NCI-H748 treated with DMSO at 0.1 percent for 48 hours (cell line): ENCODE measurements at regions not wholly inside any gene's neighbourhood (a gene's known extent, or its start where the extent isn't known, plus 50 kb on each side); places are given as distances from the start of the nearest gene placed in this dataset.
A peak's percentile ranks its signal among the peaks of the same experiment; 100 is the strongest.

Experiments used
- DNase-seq: peaks from one replicate; lab custom pipeline; 2025; lab: John Stamatoyannopoulos, UW

GRCh38 chr9:8188723-8189407 is 389.3 kb upstream of the DMAC1 start:
- DNase-seq = peak; percentile 51

GRCh38 chr9:8186560-8186959 is 387.0 kb upstream of the DMAC1 start:
- no peak for DNase-seq

- DNase-seq = no peak
Observed at GRCh38 chr9:8183618-8184017, 384.0 kb upstream of the DMAC1 start.

- peak; percentile 88 for DNase-seq
Observed at GRCh38 chr9:8179381-8180053, 379.9 kb upstream of the DMAC1 start.

DNA sequence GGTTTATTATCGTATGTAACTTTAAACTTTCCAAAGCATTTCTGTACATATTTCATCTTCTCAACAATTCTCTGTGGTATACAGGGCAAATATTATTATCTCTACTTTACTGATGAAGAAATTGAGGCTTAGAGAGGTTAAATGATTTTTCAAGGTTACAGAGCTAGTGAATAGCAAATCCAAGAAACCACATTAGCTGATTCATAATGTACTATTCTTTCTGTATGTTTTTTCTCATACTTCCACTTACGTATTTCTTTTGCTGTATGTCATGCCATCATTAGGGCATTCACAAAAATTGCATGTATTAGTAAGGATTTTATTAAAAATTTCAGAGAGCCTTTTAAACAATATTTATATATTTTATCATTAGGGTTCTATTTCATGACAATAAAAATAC is 372.4 kb upstream of the DMAC1 start:
- no peak for DNase-seq

GRCh38 chr9:8168916-8169438 is 369.4 kb upstream of the DMAC1 start:
- no peak for DNase-seq

DNA sequence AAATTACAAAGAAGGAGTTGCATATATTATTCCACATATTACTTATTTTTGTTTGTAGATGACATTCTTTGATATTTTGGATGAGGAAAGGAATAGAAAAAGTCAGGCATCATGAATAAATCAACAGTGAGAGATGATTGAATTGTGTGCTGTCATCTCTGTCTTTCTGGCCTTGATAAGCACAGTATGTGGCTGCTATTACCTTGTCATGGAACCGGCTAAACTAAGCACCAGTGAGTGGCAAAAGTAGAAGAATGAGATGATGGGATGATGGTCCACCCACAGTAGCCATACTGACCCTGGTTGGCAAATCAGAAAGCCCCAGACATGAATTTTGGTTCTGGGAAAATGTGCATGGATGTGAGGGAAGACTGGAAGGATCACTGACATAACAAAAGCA is 361.2 kb upstream of the DMAC1 start:
- no peak for DNase-seq

DNA sequence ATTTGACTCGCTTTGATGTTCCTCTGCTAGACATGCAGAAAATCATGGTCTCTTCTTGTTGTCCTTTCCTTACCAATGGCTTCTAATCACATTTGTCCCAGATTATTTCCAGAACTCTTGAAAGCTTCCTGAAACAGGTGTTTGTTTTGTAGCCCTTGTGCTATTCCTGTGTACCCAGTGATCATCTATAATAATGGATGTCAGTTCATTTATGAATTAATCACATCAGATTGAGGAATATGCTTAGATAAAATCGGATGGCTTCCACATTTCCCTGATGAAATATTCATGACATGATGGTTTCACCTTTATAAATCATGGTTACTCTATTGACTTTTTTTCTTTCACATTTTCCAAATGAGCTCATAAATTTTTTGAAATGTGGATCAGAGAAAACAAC is 359.0 kb upstream of the DMAC1 start:
- DNase-seq = no peak

GRCh38 chr9:8157683-8158324 is 358.2 kb upstream of the DMAC1 start:
- no peak for DNase-seq

- no peak for DNase-seq
Observed at GRCh38 chr9:8156346-8156745, 356.8 kb upstream of the DMAC1 start.

DNA sequence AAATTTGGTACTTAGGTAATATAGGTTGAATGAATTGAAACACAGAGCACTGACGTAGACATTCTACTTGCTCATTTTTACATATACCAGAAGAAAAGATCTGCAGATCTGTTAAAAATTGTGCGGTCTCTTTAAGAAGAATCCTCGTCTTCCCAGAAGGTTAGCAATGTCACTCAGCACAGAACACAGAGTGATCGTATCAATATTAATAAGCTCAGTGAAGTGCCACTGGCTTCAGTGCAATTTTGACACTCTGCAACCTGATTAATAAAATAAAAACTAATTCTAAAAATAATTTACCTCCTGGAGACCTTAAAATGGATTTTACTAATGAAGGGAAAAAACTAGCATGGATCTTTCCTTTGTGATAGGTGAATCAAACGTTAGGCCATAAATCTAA is 356.1 kb upstream of the DMAC1 start:
- no peak for DNase-seq

GRCh38 chr9:8143677-8144076 is 344.1 kb upstream of the DMAC1 start:
- no peak for DNase-seq

DNA sequence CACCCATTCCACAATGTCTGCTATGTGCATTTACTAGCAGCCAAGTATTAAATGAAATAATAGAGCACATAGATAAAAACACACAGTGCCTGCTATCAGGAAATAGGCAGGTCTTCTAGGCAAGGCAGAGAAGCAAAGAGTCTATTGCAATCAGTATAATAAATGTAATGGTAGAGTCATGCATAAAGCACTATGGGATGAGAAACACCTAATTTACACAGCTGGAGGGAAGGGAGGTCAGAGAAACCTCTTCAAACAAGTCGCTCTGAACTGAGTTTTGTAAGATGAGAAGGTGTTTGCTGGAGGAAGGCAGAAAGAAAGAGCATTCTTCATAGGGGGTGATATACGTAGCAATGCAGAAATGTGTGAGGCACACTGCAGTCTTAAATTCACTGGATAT is 341.0 kb upstream of the DMAC1 start:
- DNase-seq = peak; percentile 18

GRCh38 chr9:8139756-8140155 is 340.2 kb upstream of the DMAC1 start:
- DNase-seq = no peak

DNA sequence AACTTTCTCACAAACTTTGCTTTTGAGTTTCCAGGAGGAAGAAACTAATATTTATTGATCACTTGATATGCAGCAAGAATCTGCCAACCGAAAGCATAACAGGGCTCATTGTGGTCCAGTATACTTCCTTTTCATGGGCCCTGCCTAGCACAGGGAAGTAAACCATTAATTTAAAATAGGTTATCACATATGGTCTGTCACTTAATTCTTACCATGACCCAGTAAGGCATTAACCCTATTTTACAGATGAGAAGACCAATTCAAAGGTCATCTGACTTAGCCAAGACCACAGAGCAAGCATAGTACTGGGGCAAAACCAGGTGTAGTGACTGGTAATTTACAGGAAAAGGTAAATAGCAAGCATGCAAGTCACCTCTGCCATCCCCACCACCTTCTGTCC is 336.9 kb upstream of the DMAC1 start:
- DNase-seq = no peak

DNA sequence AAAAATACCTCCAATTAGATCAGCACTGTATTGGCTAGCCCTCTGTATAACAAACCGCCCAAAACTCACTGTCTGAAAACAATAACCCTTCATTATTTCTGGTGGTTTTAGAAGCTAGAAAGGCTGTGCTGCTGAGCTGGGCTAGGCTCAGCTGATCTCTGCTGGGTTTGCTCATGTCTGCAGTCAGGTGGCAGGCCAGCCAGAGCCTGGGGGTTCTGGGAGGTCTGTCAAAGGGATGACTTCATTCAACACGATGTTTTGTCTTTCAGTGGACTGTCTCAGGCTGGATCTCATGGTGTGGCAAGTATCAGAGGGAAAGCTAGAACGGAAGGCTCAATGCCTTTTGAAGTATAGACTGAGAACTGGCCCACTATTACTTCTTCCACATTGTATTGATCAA is 335.1 kb upstream of the DMAC1 start:
- DNase-seq = no peak

DNA sequence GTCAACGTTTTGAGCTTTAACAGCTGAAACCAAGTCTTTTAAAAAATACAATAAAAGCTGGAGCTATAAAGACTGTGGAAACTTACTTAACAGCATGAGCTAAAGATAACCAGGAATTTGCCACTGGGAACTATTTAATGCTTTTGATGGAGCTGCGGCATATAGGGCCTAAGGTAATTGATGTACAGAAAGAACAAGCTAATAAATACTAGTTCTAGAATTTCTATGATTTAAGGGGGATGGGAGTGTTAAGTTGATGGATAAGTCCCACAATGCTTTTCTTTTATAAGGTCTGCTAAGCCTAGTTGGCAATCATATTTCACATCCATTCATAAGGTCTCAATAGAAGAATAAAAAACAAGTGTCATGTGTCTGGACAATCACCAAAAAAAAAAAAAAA is 334.0 kb upstream of the DMAC1 start:
- no peak for DNase-seq

- no peak for DNase-seq
Observed at GRCh38 chr9:8115570-8115969, 316.0 kb upstream of the DMAC1 start.

- DNase-seq = no peak
Observed at GRCh38 chr9:8114826-8115225, 315.2 kb upstream of the DMAC1 start.

DNA sequence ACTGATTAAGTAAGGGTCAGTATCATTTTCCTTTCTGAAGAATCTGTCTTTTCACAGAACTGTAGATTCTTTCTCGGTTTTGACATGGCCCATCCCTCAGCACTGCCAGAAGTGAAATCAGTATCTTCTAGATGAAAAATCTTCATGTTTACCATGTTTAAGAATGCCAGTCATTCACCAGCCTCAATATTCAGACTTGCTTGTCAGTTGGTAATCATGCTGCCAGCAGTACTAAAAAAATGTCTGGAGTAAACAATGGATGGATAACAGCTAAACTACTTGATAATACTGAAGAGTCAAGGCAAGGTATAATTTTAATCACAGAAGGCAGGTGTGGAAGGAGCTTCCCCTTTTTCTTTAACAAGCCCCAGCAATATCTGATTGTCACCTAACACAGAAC is 306.8 kb upstream of the DMAC1 start:
- DNase-seq = no peak

- DNase-seq = no peak
Observed at GRCh38 chr9:8101607-8102006, 302.0 kb upstream of the DMAC1 start.

- no peak for DNase-seq
Observed at GRCh38 chr9:8096091-8096490, 296.5 kb upstream of the DMAC1 start.

- DNase-seq = peak; percentile 99
Observed at GRCh38 chr9:8095672-8096086, 296.1 kb upstream of the DMAC1 start.
